ENCODE measurements at regions not wholly inside any gene's neighbourhood (a gene's known extent, or its start where the extent isn't known, plus 50 kb on each side); places are given as distances from the start of the nearest gene placed in this dataset.
"Not testable (repeated sequence)": the region's sequence is repeated elsewhere in the genome, so short reads cannot be mapped to it uniquely, and the experiment has no call there.

- DNase-seq (ENCODE audit: low spot score) = not testable (repeated sequence)
These were observed 75.1 kb downstream of the FAM72B start for GRCh38 chr1:121109025-121109424.

- peak; percentile 17 for DNase-seq (ENCODE audit: low spot score)
These were observed 67.4 kb downstream of the FAM72B start for GRCh38 chr1:121116522-121117297.

- not testable (repeated sequence) for DNase-seq (ENCODE audit: low spot score)
These were observed 66.9 kb downstream of the FAM72B start for GRCh38 chr1:121117298-121117611.

- DNase-seq (ENCODE audit: low spot score) = peak; percentile 7
These were observed 66.3 kb downstream of the FAM72B start for GRCh38 chr1:121117622-121118479.

Measured in globus pallidus (tissue), 1 donor.